Skeletal muscle satellite cell (primary cell): ENCODE measurements at regions not wholly inside any gene's neighbourhood (a gene's known extent, or its start where the extent isn't known, plus 50 kb on each side); places are given as distances from the start of the nearest gene placed in this dataset.
A peak's percentile ranks its signal among the peaks of the same experiment; 100 is the strongest.
"Not testable (repeated sequence)": the region's sequence is repeated elsewhere in the genome, so short reads cannot be mapped to it uniquely, and the experiment has no call there.

Experiments used
- H3K27me3 ChIP-seq: 2 replicates; pipeline ENCODE4 v1.7.0; 2013; ENCODE audit warnings: low read length; ENCODE audit not compliant: control insufficient read depth, insufficient read depth
- H3K36me3 ChIP-seq: 2 replicates; pipeline ENCODE4 v1.7.0; 2013; ENCODE audit warnings: mild to moderate bottlenecking, control low read depth, low read length; ENCODE audit not compliant: insufficient read depth
- H3K4me1 ChIP-seq: 2 replicates; pipeline ENCODE4 v1.7.0; 2013; ENCODE audit warnings: low read length; ENCODE audit not compliant: control insufficient read depth, insufficient read depth
- H3K4me2 ChIP-seq: 2 replicates; pipeline ENCODE4 v1.7.0; 2013; ENCODE audit warnings: mild to moderate bottlenecking, low read length
- H3K4me3 ChIP-seq: 2 replicates; pipeline ENCODE4 v1.7.0; 2013; ENCODE audit warnings: low read length
- H3K9ac ChIP-seq: 2 replicates; pipeline ENCODE4 v1.7.0; 2013; ENCODE audit warnings: mild to moderate bottlenecking, low read depth, low read length, moderate library complexity
- H3K9me3 ChIP-seq: replicated peaks from 2 replicates; pipeline ENCODE4 v1.7.0; 2013; ENCODE audit warnings: mild to moderate bottlenecking, control low read depth, low read length

- H3K4me1 ChIP-seq = peaks cover 8% of the 10 kb centered on the region
- H3K4me2 ChIP-seq = no peak overlapping the region
- no peak overlapping the region for H3K9ac ChIP-seq
- no peaks in the 10 kb centered on the region for H3K27me3 ChIP-seq
- H3K9me3 ChIP-seq = no peaks in the 10 kb centered on the region
- H3K4me3 ChIP-seq = no peak overlapping the region
- no peaks in the 10 kb centered on the region for H3K36me3 ChIP-seq
Measured at GRCh38 chr5:56414066-56414465, 180.9 kb upstream of the ANKRD55 start.

GRCh38 chr5:56413546-56413945, 180.4 kb upstream of the ANKRD55 start:
- H3K4me1 ChIP-seq = peaks cover 9% of the 10 kb centered on the region
- H3K27me3 ChIP-seq = no peaks in the 10 kb centered on the region
- no peaks in the 10 kb centered on the region for H3K9me3 ChIP-seq
- H3K4me2 ChIP-seq = no peak overlapping the region
- H3K9ac ChIP-seq = no peak overlapping the region
- H3K36me3 ChIP-seq = no peaks in the 10 kb centered on the region
- H3K4me3 ChIP-seq = no peak overlapping the region

GRCh38 chr5:56412601-56413379, 179.7 kb upstream of the ANKRD55 start:
- Histone ChIP-seq H3K4me3 (no peak overlapping the region), H3K4me2 (no peak overlapping the region), H3K9me3 (no peaks in the 10 kb centered on the region), H3K27me3 (no peaks in the 10 kb centered on the region), H3K9ac (no peak overlapping the region), H3K36me3 (no peaks in the 10 kb centered on the region), H3K4me1 (peaks cover 9% of the 10 kb centered on the region)

GRCh38 chr5:56410696-56411095, 177.6 kb upstream of the ANKRD55 start:
- Histone ChIP-seq H3K9ac (no peak overlapping the region), H3K9me3 (no peaks in the 10 kb centered on the region), H3K36me3 (no peaks in the 10 kb centered on the region), H3K4me2 (no peak overlapping the region), H3K4me3 (no peak overlapping the region), H3K4me1 (peaks cover 9% of the 10 kb centered on the region), H3K27me3 (no peaks in the 10 kb centered on the region)

GRCh38 chr5:56409331-56410190, 176.4 kb upstream of the ANKRD55 start:
- peaks cover 9% of the 10 kb centered on the region for H3K4me1 ChIP-seq
- no peak overlapping the region for H3K9ac ChIP-seq
- H3K9me3 ChIP-seq = no peaks in the 10 kb centered on the region
- peak overlapping the region; percentile 10 for H3K4me2 ChIP-seq
- no peak overlapping the region for H3K4me3 ChIP-seq
- no peaks in the 10 kb centered on the region for H3K36me3 ChIP-seq
- no peaks in the 10 kb centered on the region for H3K27me3 ChIP-seq

GRCh38 chr5:56406838-56407237, 173.7 kb upstream of the ANKRD55 start:
- H3K27me3 ChIP-seq = peaks cover 5% of the 10 kb centered on the region
- H3K4me3 ChIP-seq = no peak overlapping the region
- H3K4me1 ChIP-seq = peaks cover 9% of the 10 kb centered on the region
- H3K9ac ChIP-seq = no peak overlapping the region
- no peaks in the 10 kb centered on the region for H3K36me3 ChIP-seq
- H3K9me3 ChIP-seq = no peaks in the 10 kb centered on the region
- H3K4me2 ChIP-seq = no peak overlapping the region

- H3K36me3 ChIP-seq = no peaks in the 10 kb centered on the region
- H3K4me2 ChIP-seq = no peak overlapping the region
- H3K4me1 ChIP-seq = peaks cover 9% of the 10 kb centered on the region
- peaks cover 7% of the 10 kb centered on the region for H3K27me3 ChIP-seq
- H3K9me3 ChIP-seq = no peaks in the 10 kb centered on the region
- H3K9ac ChIP-seq = no peak overlapping the region
- H3K4me3 ChIP-seq = no peak overlapping the region
Measured at GRCh38 chr5:56406221-56406620, 173.1 kb upstream of the ANKRD55 start.

- H3K9ac ChIP-seq = no peak overlapping the region
- H3K27me3 ChIP-seq = peaks cover 14% of the 10 kb centered on the region
- H3K4me1 ChIP-seq = peaks cover 9% of the 10 kb centered on the region
- H3K4me3 ChIP-seq = no peak overlapping the region
- no peaks in the 10 kb centered on the region for H3K9me3 ChIP-seq
- H3K36me3 ChIP-seq = no peaks in the 10 kb centered on the region
- H3K4me2 ChIP-seq = no peak overlapping the region
Measured at GRCh38 chr5:56405116-56405908, 172.2 kb upstream of the ANKRD55 start.

GRCh38 chr5:56402266-56403220, 169.4 kb upstream of the ANKRD55 start:
- Histone ChIP-seq H3K36me3 (no peaks in the 10 kb centered on the region), H3K4me1 (no peaks in the 10 kb centered on the region), H3K9me3 (no peaks in the 10 kb centered on the region), H3K4me2 (no peak overlapping the region), H3K4me3 (no peak overlapping the region), H3K9ac (no peak overlapping the region), H3K27me3 (peaks cover 15% of the 10 kb centered on the region)

- H3K36me3 ChIP-seq, H3K4me1 ChIP-seq, H3K9ac ChIP-seq, H3K9me3 ChIP-seq, H3K4me2 ChIP-seq, H3K4me3 ChIP-seq: not testable (repeated sequence)
- peaks cover 15% of the 10 kb centered on the region for H3K27me3 ChIP-seq
Measured at GRCh38 chr5:56397796-56398195, 164.7 kb upstream of the ANKRD55 start.
